HT1080 (cell line): ENCODE measurements at regions not wholly inside any gene's neighbourhood (a gene's known extent, or its start where the extent isn't known, plus 50 kb on each side); places are given as distances from the start of the nearest gene placed in this dataset.

Experiments used
- DNase-seq: peaks from one replicate; pipeline ENCODE4 v3.0.0-alpha.2; 2015; ENCODE audit warnings: low read depth

DNA sequence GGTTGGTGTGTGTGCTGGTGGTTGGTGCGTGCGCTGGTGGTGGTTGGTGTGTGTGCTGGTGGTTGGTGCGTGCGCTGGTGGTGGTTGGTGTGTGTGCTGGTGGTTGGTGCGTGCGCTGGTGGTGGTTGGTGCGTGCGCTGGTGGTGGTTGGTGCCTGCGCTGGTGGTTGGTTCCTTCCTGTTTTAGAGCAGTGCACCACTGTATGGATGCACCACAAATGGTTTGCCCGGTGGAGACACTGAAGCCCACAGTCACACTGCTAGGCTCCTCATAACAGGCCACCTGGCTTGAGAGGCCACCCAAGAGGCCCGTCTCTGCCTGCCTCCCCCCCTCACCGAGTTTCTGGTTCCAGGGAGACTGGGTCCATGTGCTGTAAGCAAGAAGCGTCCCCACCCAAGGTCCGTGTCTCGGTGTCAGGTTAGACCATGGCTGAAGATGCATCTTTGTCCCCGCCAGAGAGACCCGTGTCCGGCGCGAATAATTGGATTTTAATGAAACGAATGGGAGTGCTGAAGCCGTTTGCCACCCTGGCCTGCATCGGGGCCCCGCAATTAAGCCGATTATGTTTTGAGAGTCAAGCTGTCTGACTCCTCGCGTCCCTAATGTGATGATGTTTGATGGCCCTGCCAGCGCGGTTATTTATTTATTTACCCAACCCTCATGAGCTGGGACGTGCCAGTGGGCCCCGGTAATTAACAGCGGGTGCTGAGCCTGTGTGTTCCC, 161.3 kb upstream of the GSE1 start:
- no peak for DNase-seq

DNA sequence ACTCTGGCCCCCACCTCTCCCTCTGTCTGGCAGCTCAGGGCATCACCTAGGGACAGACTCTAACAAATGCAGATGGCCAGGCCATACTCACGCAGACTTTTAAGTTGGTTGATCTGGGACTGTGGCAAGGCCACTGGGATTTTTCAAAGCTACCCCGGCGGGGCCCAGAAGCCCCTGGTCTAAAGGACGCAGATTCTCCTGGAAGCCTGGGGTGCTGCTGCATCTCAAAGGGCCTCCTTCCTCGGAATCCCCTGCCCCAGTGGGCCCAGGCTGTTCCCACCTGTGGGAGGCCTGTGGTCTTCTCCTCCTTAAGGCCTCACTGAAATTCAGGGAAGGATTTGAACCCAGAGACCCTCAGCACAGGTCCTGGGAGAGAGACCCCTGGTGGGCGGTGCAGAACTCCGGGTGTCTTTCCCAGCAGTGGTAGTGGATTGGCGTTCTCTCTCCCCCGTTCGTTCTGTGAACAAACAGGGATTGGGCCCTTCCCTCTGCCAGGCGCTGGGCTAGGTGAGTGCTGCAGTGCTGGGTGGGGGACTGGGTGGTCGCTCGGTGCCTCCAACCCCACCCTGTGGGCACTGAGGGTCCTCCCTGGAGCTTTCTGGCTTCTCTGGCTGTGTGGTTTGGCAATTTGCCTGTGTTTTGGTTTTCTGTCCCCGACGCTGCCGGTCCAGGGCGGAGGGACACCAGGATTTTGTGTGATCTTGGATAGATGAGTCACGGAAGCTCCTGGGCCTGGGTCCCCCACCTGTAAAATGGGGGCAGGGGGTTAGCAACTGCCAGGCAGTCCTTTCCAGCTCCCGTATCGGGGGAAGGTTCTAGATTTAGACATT, 160.5 kb upstream of the GSE1 start:
- DNase-seq: no peak

DNA sequence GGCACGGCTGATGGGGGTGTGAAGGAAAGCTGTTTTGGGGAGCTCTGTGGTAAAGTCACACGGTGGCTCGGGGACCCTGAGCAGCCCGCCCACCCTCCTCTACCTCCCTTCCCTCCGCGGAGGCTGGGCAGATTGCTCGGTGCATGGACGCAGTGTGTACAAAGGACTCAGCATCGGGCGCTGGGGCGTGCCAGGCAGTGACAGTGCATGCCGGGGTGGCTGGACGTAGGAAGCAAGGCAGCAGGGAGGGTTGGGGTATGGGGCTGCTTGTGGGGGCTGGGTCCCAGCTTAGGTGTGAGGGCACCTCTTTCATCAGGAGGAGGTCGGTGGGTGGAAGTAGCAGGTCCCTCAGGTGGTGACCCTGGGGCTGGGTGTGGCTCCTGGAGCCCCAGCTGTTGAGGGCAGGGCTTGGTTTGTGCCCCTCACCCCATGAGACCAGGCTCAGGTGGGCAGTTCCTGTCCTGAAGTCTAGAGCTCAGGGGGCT, 159.9 kb upstream of the GSE1 start:
- DNase-seq: no peak

DNA sequence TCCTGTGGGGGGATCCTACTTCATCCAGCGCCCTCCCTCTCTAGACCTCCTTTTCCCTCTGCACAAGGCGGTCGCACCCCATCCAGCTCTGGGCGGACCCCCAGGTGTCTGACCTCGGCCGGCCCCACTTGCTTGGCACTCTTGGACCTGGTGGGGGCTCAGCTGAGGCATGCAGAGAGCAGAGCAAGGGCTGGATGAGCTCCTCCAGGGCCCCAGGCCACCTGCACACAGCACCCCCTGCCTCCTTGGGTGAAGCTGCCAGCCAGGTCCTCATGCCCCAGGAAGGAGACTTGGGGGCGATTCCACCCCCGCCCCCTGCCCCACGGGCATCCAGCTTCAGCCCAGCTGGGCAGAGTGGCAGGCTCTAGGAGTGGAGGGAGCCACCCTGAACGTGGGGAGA, 159.4 kb upstream of the GSE1 start:
- DNase-seq: no peak

DNA sequence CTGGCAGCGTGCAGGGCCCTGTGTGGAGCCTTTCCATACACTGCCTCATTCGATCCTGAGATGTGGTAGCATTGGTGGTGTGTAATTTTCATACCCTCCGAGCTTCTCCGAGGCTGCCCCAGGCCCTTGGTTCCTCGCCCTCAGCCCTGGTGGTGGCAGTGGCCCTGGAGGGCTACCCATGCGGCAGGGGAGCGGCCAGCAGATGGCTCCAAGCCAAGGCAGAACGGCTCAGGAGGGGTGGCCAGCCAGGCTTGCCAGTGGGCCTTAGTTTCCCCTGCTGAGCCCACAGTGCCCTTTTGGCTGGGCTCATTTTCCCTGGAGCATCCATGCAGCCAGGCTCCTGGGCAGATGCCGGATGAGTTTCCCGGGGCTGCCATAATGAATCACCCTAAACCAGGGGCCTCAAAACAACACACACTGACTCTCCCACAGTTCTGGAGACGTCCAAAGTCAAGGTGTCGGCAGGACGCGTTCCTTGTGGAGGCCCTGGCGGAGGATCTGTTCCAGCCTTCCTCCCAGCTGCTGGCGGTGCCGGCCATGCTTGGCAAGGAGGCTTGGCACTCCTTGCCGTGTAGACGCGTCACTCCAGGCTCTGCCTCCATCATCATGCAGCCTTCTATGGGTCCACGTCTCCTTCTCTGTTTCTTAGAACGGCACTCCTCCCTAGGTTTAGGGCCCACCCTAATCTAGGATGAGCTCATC, 158.8 kb upstream of the GSE1 start:
- no peak for DNase-seq

DNA sequence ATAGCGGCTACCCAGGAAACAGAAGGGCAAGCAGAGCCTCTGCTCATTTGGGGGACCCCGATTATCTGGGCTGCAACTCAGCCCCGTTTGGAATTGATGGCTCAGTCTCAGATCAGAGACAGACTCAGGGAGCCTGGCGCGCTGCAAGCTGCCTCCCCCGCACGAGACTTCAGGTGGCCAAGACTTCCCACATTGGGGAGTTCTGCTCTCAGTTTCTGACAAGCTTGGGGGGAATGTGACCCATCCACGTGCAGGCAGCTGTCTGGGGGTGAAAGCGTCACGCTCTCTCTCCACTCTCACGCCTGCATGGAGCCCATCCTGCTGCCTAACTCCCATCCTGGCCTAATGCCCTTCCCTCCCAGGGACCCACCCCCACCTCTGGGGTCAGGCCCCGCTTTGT, 157.6 kb upstream of the GSE1 start:
- DNase-seq: no peak

DNA sequence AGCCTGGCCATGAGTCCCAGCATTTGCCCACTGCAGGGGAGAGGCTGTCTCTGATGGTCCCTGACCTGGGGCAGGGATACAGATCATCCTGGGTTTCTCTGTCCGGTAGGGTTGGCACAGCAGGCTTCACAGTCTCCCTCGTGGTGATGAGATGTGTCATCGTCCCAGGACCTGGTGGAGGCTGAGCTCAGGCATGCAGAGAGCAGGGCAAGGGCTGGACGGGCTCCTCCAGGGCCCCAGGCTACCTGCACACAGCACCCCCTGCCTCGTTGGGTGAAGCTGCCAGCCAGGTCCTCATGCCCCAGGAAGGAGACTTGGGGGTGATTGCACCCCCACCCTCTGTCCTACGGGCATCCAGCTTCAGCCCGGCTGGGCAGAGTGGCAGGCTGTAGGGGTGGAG, 155.8 kb upstream of the GSE1 start:
- peak; percentile 26 for DNase-seq

DNA sequence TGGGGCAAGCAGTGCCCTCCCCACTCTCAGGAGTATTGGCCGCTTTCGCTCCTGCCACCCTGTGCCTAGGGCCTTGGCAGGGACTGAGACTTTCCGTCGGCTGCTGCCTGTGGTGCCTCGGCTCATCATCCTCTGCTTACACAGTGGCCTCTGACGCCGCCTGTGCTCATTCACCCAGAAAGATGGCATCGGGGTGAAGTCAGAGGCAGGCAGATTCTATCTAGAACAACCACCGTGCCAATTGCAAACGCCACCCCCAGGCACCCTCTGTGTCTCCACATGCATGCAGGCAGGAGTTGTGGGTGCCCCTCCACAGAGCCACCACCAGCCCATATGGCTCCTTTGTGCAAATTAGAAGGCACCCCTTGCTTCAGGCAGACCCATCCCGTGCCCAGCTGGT, 154.2 kb upstream of the GSE1 start:
- DNase-seq: no peak

DNA sequence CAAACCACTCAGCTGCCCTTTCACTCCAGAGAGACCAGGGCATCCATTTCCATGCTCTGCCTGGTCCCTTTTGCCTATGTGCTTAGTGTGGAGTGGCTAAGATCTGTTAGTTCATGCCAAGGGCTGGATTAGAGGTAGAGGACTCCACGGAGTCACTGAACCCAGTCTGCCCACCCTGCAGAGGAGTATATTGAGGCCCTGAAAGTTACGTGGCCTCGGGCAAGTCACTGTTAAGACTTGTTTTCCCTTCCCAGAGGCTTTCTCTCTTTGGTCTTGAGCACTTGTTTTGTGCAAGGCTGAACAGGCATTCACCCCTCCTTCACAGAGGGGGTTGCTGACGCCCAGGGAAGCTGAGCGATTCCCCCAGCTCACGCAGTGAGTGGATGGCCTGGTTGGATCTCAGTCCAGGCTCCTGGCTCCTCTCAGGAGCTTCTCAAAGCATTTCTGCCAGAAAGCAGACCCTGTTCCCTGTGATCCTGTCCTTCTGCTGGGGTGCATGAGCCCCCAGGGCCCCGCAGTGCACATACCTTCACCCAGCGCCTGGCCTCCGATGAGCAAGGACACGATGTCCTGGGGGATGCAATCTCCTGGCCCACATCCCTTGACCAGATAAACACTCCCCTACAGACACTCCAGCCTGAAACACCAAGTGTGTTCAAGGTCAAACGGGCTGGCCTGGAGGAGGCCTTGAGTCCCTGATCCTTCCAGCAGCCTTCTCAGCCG, 153.4 kb upstream of the GSE1 start:
- no peak for DNase-seq

DNA sequence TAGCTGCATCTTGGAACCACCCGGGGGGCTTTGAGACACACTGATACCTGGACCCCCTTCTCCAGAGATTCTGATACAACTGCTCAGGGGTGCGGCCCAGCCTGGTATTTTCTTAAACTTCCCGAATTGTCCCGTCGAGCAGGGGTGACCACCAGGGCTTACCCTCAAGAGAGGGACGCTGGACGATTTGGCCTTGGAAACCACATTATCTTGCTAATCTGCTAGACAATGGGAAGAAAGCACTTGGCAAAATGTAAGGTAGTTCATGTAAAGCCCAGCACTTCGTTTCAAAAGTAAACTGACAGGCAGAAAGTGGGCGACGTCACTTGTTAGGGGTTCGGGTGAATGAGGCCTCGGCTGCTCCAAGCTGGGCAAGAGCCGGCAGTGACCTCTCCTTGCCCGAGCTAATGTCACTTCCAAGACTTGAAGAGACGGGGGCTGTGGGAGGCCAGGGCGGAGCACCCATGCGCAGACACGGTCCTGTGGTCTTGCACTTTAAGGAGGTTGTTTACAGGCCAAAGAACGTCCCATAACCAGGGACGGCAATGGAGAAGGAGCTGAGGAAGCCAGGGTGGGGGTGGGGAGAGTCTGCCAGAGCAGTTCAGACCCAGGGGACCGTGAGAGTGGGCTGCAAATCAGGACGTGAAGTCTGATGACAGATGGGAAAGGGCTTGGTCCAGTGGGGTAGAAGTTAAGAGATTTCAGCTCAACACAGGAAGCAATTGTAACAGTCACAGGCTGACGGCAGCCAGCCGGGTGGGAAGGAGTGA, 152.7 kb upstream of the GSE1 start:
- DNase-seq: no peak

DNA sequence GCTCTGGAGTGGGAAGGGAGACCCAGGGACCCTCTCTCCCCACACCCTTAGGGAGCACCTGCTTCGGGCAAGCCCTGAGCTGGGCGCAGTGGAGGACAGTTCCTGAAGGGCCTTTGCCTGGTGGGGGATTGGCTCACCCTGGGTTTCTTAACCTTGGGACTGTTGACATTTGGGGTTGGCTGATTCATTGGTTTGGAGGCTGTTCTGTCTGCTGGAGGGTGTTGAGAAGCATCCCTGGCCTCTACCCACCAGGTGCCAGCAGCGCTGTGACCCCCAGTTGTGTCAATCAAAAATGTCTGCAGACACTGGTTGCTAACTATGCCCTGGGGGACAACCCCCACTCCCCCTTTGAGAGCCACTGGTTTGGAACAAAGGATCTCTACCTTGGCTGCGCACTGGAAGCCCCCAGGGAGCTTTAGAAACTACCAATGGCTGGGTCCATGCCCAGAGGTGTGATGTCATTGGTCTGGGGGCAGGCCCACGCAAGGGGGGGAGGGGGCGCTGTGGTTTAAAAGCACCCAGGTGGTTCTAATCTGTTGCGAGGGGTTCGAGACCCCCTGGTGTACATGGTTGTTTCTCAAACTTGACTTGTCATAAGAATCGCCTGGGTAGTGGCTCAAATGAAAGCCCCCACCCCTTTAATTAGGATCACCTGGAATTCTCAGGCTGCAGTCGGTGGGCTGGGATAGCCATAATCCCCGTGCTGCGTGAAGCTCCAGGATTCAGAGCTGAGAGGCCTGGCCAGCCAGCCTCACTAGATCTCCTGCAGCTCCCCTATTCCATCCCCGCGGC, 151.9 kb upstream of the GSE1 start:
- peak; percentile 28 for DNase-seq

DNA sequence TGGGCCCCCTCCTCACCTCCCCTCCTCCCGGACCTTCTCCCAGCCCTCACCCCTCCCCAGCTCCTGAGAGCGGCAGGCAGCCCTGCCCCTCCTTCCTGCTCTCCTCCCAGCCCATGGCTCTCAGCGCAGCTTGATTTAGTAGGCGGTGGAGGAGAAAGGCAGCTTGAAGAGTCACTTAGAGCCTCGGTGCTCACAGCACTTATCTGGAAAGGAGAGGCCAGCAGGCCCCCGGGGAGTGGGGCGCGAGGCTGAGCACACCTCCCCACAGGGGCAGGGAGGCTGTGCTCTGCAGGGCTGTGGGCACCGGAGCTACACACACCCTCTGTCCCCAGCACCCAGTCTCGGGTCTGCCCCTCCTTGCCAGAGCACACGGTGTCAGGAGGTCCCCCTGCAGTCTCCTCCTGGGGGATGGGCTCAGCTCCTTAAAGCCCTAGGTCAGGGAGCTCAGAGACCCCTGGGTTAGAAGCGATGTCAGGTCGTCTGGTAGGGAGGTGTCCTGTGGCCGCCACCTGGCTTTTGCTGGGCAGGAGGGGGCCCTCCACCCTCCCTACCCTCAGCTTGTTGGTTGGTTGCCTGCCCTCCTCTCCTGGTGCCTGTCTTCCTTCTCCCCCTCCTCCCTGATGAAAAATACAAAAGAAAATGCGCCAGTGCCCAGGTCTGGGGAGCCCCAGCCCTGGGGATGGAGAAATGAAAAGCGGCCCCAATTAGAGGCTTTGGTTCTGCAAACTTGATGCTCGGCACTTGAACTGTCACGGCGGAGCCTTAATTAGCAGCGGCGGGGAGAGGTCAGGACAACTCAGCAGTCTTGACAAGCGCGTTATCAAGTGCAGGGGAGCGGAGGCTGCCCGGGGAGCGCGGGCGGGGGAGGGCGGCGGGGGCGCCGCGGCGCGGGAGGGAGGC, 151.1 kb upstream of the GSE1 start:
- no peak for DNase-seq

DNA sequence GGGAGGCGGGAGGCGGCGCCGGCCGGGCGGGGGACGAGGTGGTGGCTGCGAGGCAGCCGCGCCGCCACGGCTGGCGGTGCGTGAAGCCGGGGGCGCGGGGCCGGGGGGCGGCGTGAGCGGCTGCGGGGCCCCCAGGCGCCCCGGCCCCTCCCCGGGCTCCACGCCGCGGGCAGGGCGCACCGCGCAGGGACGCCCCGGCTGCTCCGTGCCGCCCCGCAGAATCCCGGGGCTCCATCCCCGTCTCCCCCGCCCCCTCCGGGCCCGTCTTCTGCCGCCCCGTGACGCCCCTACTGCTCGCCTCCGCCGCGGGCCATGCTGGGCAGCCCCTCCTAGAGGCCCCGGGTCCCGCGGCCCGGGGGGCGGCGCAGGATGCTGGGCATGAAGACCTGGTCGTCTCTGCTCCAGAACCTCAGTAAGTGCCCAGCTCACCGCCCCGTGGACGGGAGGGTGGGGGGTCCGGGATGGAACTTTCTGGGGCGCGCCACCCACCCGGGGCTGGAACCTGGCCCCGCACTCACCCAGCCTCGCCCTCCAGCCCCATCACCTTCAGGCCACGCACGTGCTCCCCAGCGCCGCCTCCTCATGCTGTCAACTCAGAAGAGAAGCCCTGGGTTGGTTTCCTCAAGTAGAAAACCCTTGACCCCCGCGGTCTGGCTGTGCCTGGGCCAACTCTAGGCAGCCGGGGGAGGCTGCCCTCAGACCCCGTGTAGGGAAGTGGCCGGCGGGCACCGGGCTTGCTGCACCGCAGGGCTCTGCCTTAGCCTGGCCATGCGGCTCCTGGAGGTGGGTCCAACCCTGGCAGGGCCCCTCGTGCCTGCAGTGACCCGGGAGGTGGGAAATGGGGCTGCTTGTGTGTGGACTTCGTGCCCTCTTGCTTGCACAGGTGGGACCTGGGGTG, 150.2 kb upstream of the GSE1 start:
- DNase-seq: no peak

DNA sequence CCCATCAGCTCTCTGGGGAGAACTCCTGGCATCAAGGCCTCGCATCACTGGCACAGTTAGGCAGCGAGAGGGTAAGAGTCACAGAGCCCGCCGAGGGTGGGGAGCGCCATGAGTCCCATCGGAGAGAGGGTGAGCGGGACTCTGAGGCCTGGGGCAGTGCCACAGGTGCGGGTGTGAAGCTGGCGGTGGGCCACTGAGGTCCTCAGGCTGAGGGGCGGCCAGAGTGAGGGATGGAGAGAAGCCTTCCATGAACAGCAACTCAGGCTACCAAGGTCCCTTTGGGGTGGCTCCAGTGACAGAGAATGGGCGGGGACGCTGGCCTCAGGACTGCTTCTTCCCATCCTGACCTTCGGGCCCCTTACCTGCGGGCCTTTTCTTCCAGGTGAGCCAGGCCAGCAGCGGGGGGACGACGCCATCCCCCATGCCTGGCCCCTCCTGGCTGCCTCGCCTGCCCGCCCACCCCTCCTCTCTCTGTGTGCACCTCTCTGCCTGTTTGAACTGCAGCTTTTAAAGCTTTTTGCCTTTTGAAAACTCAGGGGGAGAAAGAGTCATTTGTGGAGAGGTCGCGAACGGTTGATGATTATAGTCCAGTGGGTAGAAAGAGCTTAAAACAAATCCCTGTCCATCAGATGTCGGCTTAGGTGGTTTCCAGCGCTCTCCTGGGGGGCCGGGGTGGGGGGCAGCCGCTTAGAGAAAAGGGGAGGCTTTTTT, 149.3 kb upstream of the GSE1 start:
- no peak for DNase-seq

DNA sequence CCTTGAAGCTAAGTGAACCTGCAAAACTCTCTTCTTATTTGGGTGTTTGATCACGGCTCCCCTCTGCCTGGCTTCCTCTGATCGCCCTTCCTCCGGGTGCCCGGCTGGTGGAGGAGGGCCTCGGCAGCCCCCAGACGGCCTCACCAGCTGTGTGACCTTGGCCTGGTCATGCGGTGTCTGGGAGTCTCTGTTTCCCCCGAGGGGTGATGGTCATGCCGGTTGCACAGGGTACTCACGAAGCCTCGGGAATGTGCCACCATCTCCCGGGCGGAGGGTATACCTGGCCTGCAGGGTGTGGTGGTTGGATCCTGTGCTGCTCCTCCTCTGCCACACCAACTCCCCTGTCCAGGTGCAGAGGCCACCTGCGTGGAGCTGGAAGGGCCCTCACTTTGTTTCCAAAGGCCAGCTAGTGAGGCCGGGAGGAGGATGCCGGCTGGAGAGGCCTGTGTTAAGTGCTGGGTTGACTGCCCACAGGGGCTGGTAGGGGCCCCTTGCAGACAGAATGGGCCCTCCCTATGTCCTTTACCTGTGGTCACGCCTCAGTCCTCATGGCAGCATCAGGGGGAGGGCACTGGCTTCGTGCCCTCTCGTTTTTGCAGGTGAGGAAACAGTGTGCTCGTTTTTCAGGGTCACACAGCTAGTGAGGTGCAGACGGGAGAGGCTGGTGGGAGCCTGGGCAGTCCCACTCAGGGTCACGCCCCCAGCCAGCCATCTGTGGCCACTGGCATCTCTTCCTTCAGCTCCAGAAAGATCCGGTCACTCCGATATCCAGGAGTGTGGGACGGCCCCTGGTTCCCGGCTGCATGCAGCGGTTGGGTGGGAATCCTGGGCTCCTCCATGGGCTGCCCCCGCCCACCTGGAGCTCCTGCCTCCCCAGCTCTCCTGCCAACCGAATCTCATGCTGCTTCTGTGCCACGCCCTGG, 148.5 kb upstream of the GSE1 start:
- DNase-seq: no peak
